Motor neuron (in vitro differentiated cells): ENCODE measurements at regions not wholly inside any gene's neighbourhood (a gene's known extent, or its start where the extent isn't known, plus 50 kb on each side); places are given as distances from the start of the nearest gene placed in this dataset.
A peak's percentile ranks its signal among the peaks of the same experiment; 100 is the strongest.

Experiments
- ATAC-seq, 8 experiments: fragments of 200-7000 bp; cut with Tn5 transposase; replicated peaks in 6 of 8; 2 replicates each; pipeline ENCODE4 v1.8.0; 2021; ENCODE audit warnings: mild to moderate bottlenecking in 8 of 8, moderate library complexity in 8 of 8
- H3K27ac ChIP-seq, 2 donors: fragments of 250-450 bp; sonication (Bioruptor Pico); 2 replicates each; pipeline ENCODE4 v1.9.0; 2021; ENCODE audit warnings: antibody characterized with exemption in 2 of 2, mild to moderate bottlenecking in 2 of 2, moderate library complexity in 1 of 2
- H3K4me1 ChIP-seq, 2 donors: fragments of 250-450 bp; sonication (Bioruptor Pico); replicated peaks in 1 of 2; 2 replicates each; pipeline ENCODE4 v1.6.1; 2021; ENCODE audit warnings: antibody characterized with exemption in 2 of 2, mild to moderate bottlenecking in 2 of 2, moderate library complexity in 1 of 2
- H3K4me3 ChIP-seq, 5 donors: fragments of 250-450 bp; sonication (Bioruptor Pico); 2 replicates each; pipeline ENCODE4 v1.9.0; 2021; ENCODE audit warnings: antibody characterized with exemption in 5 of 5, mild to moderate bottlenecking in 5 of 5, moderate library complexity in 4 of 5
- WGBS, 10 experiments: fragments of 450-650 bp; shearing (Covaris generic); methylation state at CpG; one replicate each; pipeline ENCODE4 v1.0.0; 2022; 5-methylcytosine and 5-hydroxymethylcytosine counted together
- in situ Hi-C, 9 experiments: fragments of 400-800 bp; cut with MboI; loops; one replicate each; pipeline ENCODE4 v1.15.0; 2021; ENCODE audit warnings: low sequenced_read_pairs in 9 of 9, low pct_unique_long_range_greater_than_20kb in 2 of 9; ENCODE audit not compliant: unreplicated experiment in 9 of 9

- Histone ChIP-seq H3K4me1 (peaks cover 21 to 30% of the 10 kb centered on the region in 2 donors), H3K4me3 (no peak overlapping the region), H3K27ac (no peak overlapping the region)
- 38 to 94% (median 78%) methylated on average over 1 to 4 of the region's 4 CpGs; no CpG with 5 or more reads in 2 of the 10 experiments for WGBS, 10 experiments
- in situ Hi-C loops, result no loop called here
- no peak for ATAC-seq
Measured at GRCh38 chr6:90397047-90397446, 100.4 kb upstream of the BACH2 start.

DNA sequence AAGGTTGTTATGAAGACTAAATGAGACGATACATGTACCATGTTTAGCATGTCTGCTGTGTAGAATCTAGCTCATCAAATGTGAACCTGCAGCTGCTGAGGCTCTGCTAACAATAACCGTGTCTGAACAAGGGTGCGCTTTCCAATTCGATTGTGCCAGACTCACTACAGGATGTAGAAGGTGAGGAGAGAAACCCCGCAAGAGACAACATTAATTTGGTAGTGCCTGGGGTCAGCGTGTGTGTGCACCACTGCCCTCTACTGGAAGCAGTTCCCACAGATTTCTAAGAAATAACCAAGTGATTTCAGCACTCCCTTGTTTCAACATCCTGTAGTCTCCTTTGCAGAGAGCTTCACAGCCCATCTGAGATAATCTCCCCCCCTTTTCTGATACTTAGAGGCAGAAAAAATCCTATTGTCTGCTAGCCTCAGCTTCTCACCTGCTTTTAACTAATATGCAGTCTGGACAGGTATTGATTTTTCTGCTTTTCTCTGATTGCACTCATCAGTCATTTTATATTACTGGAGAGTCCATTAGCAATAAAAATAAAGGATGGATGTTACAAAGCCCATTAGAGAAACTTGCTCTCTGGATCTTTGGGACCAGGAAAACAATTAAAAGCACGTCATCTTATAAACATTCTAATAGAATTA is 96.7 kb upstream of the BACH2 start:
- in situ Hi-C loops, result no loop called here
- Histone ChIP-seq H3K4me1 (peaks cover 17 to 36% of the 10 kb centered on the region in 2 donors), H3K4me3 (no peak overlapping the region), H3K27ac (peak overlapping the region in 1 of 2 donors; percentile 33)
- peak; percentile 74 to 94 (median 88) for ATAC-seq
- 27 to 80% (median 38%) methylated on average over 1 to 7 of the region's 7 CpGs for WGBS, 10 experiments

DNA sequence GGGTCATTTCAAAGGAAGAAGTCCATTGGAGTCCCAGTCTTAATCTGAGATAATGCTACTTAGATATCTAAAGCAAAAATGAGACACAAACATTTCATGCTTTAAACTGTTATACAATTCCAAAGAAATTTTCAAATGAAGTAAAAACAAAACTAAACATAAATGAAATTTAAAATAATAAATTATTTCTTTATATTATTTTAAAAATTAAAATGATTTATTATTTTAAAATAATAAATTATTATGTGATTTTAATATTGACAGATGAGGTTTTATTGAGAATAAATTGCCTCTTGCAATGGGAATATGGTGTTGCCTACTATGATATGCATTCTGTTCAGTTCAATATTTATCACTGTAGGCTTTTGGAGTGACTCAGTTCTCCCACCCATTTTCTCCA is 93.7 kb upstream of the BACH2 start:
- peaks cover 14 to 46% of the 10 kb centered on the region in 2 donors for H3K4me1 ChIP-seq
- in situ Hi-C loops, result no loop called here
- H3K27ac ChIP-seq, result no peak overlapping the region
- no peak overlapping the region for H3K4me3 ChIP-seq
- ATAC-seq, result no peak

- Histone ChIP-seq H3K4me1 (peaks cover 13 to 39% of the 10 kb centered on the region in 2 donors), H3K27ac (no peak overlapping the region), H3K4me3 (no peak overlapping the region)
- ATAC-seq, result no peak
- in situ Hi-C loops, result loop anchor here in 1 of 9 experiments (10.0 kb wide), 1 partner anchor 94 kb away; the partner anchor contains the start of gene BACH2
- WGBS, 10 experiments, result 47 to 100% (median 86%) methylated on average over 1 to 5 of the region's 5 CpGs; no CpG with 5 or more reads in 1 of the 10 experiments
Measured at GRCh38 chr6:90388395-90388794, 91.8 kb upstream of the BACH2 start.

DNA sequence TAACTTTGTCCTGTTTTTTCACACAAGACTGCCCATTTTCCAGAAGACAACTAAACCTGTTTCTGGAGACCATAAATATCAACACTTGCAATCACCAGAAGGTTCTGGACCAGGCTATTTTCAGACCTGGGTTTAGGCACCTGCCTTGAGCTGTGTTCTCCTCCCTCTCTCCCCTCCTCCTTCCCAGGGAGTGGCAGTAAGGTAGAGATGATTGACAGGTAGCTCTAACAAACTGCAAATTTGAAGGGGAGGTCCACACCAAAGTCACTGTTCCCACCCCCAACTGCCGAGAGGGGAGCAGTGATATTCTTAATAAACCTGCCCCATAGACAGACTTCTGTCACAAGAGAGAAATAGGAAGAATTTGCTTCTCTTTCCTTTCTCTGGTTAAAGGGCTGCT is 91.2 kb upstream of the BACH2 start:
- H3K4me3 ChIP-seq, result no peak overlapping the region
- 50 to 100% (median 80%) methylated on average over 1 of the region's 1 CpG; no CpG with 5 or more reads in 3 of the 10 experiments for WGBS, 10 experiments
- H3K4me1 ChIP-seq, result peaks cover 10 to 35% of the 10 kb centered on the region in 2 donors
- no peak overlapping the region for H3K27ac ChIP-seq
- ATAC-seq, result no peak
- in situ Hi-C loops, result loop anchor here in 1 of 9 experiments (10.0 kb wide), 1 partner anchor 93 kb away; the partner anchor contains the start of gene BACH2

- ATAC-seq, result peak in 2 of 8 experiments; percentile 15 to 21
- no peak overlapping the region for H3K4me3 ChIP-seq
- in situ Hi-C loops, result loop anchor here in 1 of 9 experiments (10.0 kb wide), 1 partner anchor 93 kb away; the partner anchor contains the start of gene BACH2
- 60 to 100% (median 76%) methylated on average over 1 to 5 of the region's 5 CpGs; no CpG with 5 or more reads in 1 of the 10 experiments for WGBS, 10 experiments
- peaks cover 6 to 31% of the 10 kb centered on the region in 2 donors for H3K4me1 ChIP-seq
- H3K27ac ChIP-seq, result no peak overlapping the region
Measured at GRCh38 chr6:90387383-90387775, 90.7 kb upstream of the BACH2 start.

GRCh38 chr6:90386399-90387382 is 90.0 kb upstream of the BACH2 start:
- peak in 5 of 8 experiments; percentile 22 to 72 (median 39) for ATAC-seq
- peaks cover 6 to 29% of the 10 kb centered on the region in 2 donors for H3K4me1 ChIP-seq
- no peak overlapping the region for H3K4me3 ChIP-seq
- WGBS, 10 experiments, result 47 to 88% (median 75%) methylated on average over 2 to 6 of the region's 10 CpGs; no CpG with 5 or more reads in 1 of the 10 experiments
- in situ Hi-C loops, result loop anchor here in 1 of 9 experiments (10.0 kb wide), 1 partner anchor 92 kb away; the partner anchor contains the start of gene BACH2
- H3K27ac ChIP-seq, result no peak overlapping the region

DNA sequence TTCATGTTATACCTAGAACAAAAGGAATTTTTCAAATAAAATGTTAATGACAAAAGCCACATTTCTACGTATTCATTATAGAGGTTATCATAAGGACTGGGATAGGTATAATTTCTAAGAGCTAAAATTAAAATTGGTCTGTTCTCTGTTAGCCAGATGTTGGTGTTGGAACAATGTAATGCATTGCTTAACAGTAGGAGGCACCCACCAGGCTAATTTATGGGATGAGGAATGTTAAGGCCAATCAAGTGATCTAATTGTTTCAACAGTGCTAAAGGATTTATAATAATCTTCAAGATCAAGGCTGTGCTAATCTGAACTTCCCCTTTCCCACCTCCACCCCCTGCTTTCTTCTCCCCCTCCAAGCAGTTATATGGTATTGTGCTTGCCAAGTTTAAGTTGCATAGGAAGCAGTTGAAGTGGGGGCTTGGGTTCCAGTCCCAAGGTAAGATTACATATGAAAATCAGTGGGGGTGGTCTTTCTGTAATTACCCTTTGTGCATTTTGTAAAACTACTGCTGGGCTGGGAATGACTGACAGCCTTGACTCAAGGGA is 89.2 kb upstream of the BACH2 start:
- WGBS, 10 experiments, result 0 to 100% (median 85%) methylated on average over 1 of the region's 1 CpG
- Histone ChIP-seq H3K27ac (no peak overlapping the region), H3K4me3 (no peak overlapping the region), H3K4me1 (peaks cover 6 to 29% of the 10 kb centered on the region in 2 donors)
- in situ Hi-C loops, result loop anchor here in 1 of 9 experiments (10.0 kb wide), 1 partner anchor 91 kb away; the partner anchor contains the start of gene BACH2
- peak in 2 of 8 experiments; percentile 46 to 61 for ATAC-seq

DNA sequence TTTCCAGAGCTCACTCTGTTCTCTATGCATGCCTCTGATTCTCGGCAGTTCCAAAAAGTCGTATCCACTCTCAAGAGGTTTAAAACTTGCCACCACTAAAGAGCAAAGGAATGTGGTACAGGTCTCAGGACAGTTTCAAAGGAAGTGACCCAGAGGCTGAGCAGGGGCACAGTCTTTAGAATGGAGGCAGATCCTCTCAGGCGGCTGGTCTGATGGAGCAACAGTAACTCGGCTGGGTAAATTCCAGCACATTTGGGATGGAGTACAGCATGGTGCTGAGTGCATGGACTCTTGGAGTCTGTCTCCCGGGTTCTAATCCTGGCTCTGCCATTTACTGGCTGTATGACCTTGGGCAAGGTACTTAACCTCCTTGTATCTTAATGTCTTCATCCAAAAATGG is 88.1 kb upstream of the BACH2 start:
- 40 to 100% (median 72%) methylated on average over 1 to 4 of the region's 5 CpGs; no CpG with 5 or more reads in 2 of the 10 experiments for WGBS, 10 experiments
- H3K4me3 ChIP-seq, result no peak overlapping the region
- in situ Hi-C loops, result loop anchor here in 1 of 9 experiments (10.0 kb wide), 1 partner anchor 90 kb away; the partner anchor contains the start of gene BACH2
- H3K27ac ChIP-seq, result no peak overlapping the region
- H3K4me1 ChIP-seq, result peaks cover 6 to 29% of the 10 kb centered on the region in 2 donors
- ATAC-seq, result no peak

DNA sequence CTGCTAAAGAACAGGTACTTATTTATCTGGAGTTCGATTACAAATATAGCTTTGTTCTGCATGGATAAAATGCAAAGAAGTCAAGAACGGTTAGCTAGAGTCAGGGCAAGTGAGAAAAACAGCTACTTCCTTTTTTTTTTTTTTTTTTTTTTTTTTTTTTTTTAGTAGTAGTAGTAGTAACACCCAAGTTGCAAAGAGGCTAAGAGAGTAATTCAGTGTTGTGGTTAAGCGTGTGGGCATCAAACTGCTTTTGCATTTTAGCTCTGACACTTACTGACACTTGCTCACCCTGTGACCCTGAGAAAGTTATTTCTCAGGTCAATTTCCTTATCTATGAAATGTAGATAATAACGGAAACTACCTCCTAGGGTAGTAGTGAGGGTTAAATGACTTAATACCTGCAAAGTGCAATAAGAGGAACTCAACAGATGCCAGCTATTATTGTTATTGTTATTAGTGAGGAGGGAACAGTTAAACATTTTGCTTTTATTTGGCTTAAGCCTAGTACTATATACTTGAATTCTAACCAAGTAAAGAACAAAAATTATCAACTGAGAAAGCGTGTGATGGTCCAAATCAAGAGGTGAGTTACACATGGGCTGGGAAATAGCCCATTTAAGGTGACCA is 86.7 kb upstream of the BACH2 start:
- H3K27ac ChIP-seq, result no peak overlapping the region
- ATAC-seq, result no peak
- in situ Hi-C loops, result loop anchor here in 1 of 9 experiments (10.0 kb wide), 1 partner anchor 89 kb away; the partner anchor contains the start of gene BACH2
- H3K4me3 ChIP-seq, result no peak overlapping the region
- 38 to 77% (median 53%) methylated on average over 2 to 5 of the region's 5 CpGs for WGBS, 10 experiments
- H3K4me1 ChIP-seq, result peaks cover 6 to 23% of the 10 kb centered on the region in 2 donors

DNA sequence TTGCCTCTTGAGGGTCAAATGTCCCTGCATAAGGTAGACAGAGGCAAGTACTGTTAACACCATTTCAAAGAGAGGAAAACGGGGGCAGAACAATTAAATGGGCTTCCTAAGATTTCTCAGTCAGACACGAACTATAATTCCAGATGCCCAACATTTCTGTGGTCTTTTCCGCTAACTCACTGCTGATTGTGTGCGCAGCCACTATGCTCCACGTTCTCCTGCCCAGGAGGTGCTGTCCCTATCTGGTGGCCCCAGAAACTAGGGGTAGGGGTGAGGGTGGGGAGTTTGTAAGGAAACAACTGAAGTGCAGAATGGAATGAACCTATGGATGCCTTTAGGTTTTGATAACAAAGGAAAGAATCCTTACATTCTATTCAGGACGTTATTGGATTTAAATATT is 86.1 kb upstream of the BACH2 start:
- 0 to 81% (median 75%) methylated on average over 1 to 6 of the region's 6 CpGs for WGBS, 10 experiments
- no peak for ATAC-seq
- Histone ChIP-seq H3K27ac (no peak overlapping the region), H3K4me1 (peaks cover 6 to 23% of the 10 kb centered on the region in 2 donors), H3K4me3 (no peak overlapping the region)
- in situ Hi-C loops, result loop anchor here in 1 of 9 experiments (10.0 kb wide), 1 partner anchor 88 kb away; the partner anchor contains the start of gene BACH2
